Neuronal stem cell (in vitro differentiated cells): ENCODE measurements at regions not wholly inside any gene's neighbourhood (a gene's known extent, or its start where the extent isn't known, plus 50 kb on each side); places are given as distances from the start of the nearest gene placed in this dataset.

Experiments used
- DNase-seq: peaks from one replicate; pipeline ENCODE4 v3.0.0-alpha.2; 2013; ENCODE audit warnings: low spot score
- H2AFZ ChIP-seq: one replicate; pipeline ENCODE4 v1.6.1; 2013; ENCODE audit warnings: mild to moderate bottlenecking, low read length, inconsistent platforms
- H2AK5ac ChIP-seq: 2 replicates; pipeline ENCODE4 v1.6.1; 2013; ENCODE audit warnings: low read depth, mild to moderate bottlenecking, inconsistent platforms, low read length, moderate library complexity, mixed read lengths
- H2BK120ac ChIP-seq: 2 replicates; pipeline ENCODE4 v1.6.1; 2013; ENCODE audit warnings: low read depth, mild to moderate bottlenecking, inconsistent platforms, low read length, moderate library complexity, mixed read lengths
- H2BK12ac ChIP-seq: one replicate; pipeline ENCODE4 v1.6.1; 2013; ENCODE audit warnings: low read length, inconsistent platforms
- H2BK15ac ChIP-seq: 2 replicates; pipeline ENCODE4 v1.6.1; 2013; ENCODE audit warnings: mild to moderate bottlenecking, low read length, inconsistent platforms, mixed read lengths
- H2BK5ac ChIP-seq: one replicate; pipeline ENCODE4 v1.6.1; 2013; ENCODE audit warnings: inconsistent platforms, mild to moderate bottlenecking, low read length, moderate library complexity
- H3K14ac ChIP-seq: one replicate; pipeline ENCODE4 v1.6.1; 2013; ENCODE audit warnings: low read length, inconsistent platforms
- H3K18ac ChIP-seq: 2 replicates; pipeline ENCODE4 v1.6.1; 2013; ENCODE audit warnings: low read length, inconsistent platforms
- H3K23ac ChIP-seq: 2 replicates; pipeline ENCODE4 v1.6.1; 2013; ENCODE audit warnings: low read depth, mild to moderate bottlenecking, mixed read lengths, low read length, inconsistent platforms; ENCODE audit not compliant: poor library complexity
- H3K27ac ChIP-seq: replicated peaks from 3 replicates; pipeline ENCODE4 v1.5.1; 2013; ENCODE audit warnings: low read length, inconsistent platforms
- H3K27me3 ChIP-seq, 3 experiments: 2 replicates each; pipeline ENCODE4 v1.6.1; 2013; ENCODE audit warnings: low read length in 3 of 3, mild to moderate bottlenecking in 2 of 3, inconsistent platforms in 1 of 3, low read depth in 1 of 3, mixed read lengths in 1 of 3, moderate library complexity in 1 of 3; ENCODE audit not compliant: control insufficient read depth in 3 of 3, insufficient read depth in 3 of 3
- H3K36me3 ChIP-seq, 2 donors: replicated peaks in 1 of 2; 2 replicates each; pipeline ENCODE4 v1.6.1; 2013; ENCODE audit warnings: low read length in 2 of 2; ENCODE audit not compliant: control insufficient read depth in 2 of 2, insufficient read depth in 2 of 2
- H3K4ac ChIP-seq: 2 replicates; pipeline ENCODE4 v1.6.1; 2013; ENCODE audit warnings: inconsistent platforms, mild to moderate bottlenecking, low read length, moderate library complexity
- H3K4me1 ChIP-seq, 2 donors: 1 replicate in 1 of 2; 2 replicates in 1 of 2; pipeline ENCODE4 v1.6.1; 2013; ENCODE audit warnings: low read length in 2 of 2, low read depth in 1 of 2; ENCODE audit not compliant: control insufficient read depth in 2 of 2, insufficient read depth in 1 of 2
- H3K4me2 ChIP-seq: one replicate; pipeline ENCODE4 v1.6.1; 2013; ENCODE audit warnings: mild to moderate bottlenecking, low read length, inconsistent platforms; ENCODE audit not compliant: insufficient read depth, poor library complexity, severe bottlenecking
- H3K4me3 ChIP-seq, 2 donors: 2 replicates each; pipeline ENCODE4 v1.5.1; 2013; ENCODE audit warnings: low read length in 2 of 2, mild to moderate bottlenecking in 2 of 2, inconsistent platforms in 1 of 2, moderate library complexity in 1 of 2
- H3K79me1 ChIP-seq: one replicate; pipeline ENCODE4 v1.6.1; 2013; ENCODE audit warnings: low read depth, mild to moderate bottlenecking, inconsistent platforms, low read length, moderate library complexity
- H3K9ac ChIP-seq: one replicate; pipeline ENCODE4 v1.6.1; 2013; ENCODE audit warnings: mild to moderate bottlenecking, low read depth, low read length, inconsistent platforms; ENCODE audit not compliant: poor library complexity
- H3K9me3 ChIP-seq, 2 donors: replicated peaks in 1 of 2; 2 replicates each; pipeline versions ENCODE3 to v1.6.1; 2013; ENCODE audit warnings: low read length in 2 of 2, mild to moderate bottlenecking in 2 of 2, inconsistent platforms in 1 of 2, low read depth in 1 of 2, mixed read lengths in 1 of 2, moderate library complexity in 1 of 2; ENCODE audit not compliant: control insufficient read depth in 2 of 2, insufficient read depth in 1 of 2
- H4K8ac ChIP-seq: one replicate; pipeline ENCODE4 v1.6.1; 2013; ENCODE audit warnings: low read depth, mild to moderate bottlenecking, inconsistent platforms, low read length, moderate library complexity
- H4K91ac ChIP-seq: one replicate; pipeline ENCODE4 v1.6.1; 2013; ENCODE audit warnings: low read length, low read depth, mild to moderate bottlenecking, inconsistent platforms; ENCODE audit not compliant: poor library complexity
- whole genome bisulfite sequencing, 2 donors: extraction: QIAGEN DNeasy Blood & Tissue Kit; methylation state at CpG; one replicate each; pipeline ENCODE4 v1.1.7; 2013; ENCODE audit warnings: missing lambda C conversion rate in 2 of 2, mixed read lengths in 1 of 2; ENCODE audit not compliant: insufficient read length in 2 of 2, insufficient replicate concordance in 1 of 2; ENCODE audit errors: extremely low coverage in 2 of 2; 5-methylcytosine and 5-hydroxymethylcytosine counted together

- Histone ChIP-seq H3K27me3 (no peaks in the 10 kb centered on the region), H3K4ac (no peak overlapping the region), H2BK15ac (no peak overlapping the region), H3K79me1 (no peaks in the 10 kb centered on the region), H3K18ac (no peak overlapping the region), H2BK12ac (no peak overlapping the region), H4K8ac (no peak overlapping the region), H3K4me3 (no peak overlapping the region), H3K4me1 (peaks cover 0 to 1% of the 10 kb centered on the region in 2 donors), H3K9me3 (no peaks in the 10 kb centered on the region), H2BK120ac (no peak overlapping the region), H3K4me2 (no peak overlapping the region), H3K14ac (no peak overlapping the region), H3K23ac (no peak overlapping the region), H2AK5ac (no peak overlapping the region), H3K36me3 (no peaks in the 10 kb centered on the region), H2AFZ (no peak overlapping the region), H2BK5ac (no peak overlapping the region), H4K91ac (no peak overlapping the region), H3K9ac (no peak overlapping the region), H3K27ac (no peak overlapping the region)
- no peak for DNase-seq
- WGBS, 2 donors = no CpG with 5 or more reads among the region's 2 CpGs
Measured at GRCh38 chr9:71549023-71549422, 219.3 kb downstream of the CEMIP2 start.

- H3K27ac ChIP-seq = no peak overlapping the region
- no peak overlapping the region for H4K8ac ChIP-seq
- H3K4me1 ChIP-seq = no peaks in the 10 kb centered on the region
- no peak overlapping the region for H2AFZ ChIP-seq
- H3K4me2 ChIP-seq = no peak overlapping the region
- H2BK15ac ChIP-seq = no peak overlapping the region
- no peak overlapping the region for H3K4ac ChIP-seq
- no peak overlapping the region for H2BK120ac ChIP-seq
- H3K79me1 ChIP-seq = no peaks in the 10 kb centered on the region
- H3K9me3 ChIP-seq = no peaks in the 10 kb centered on the region
- H3K4me3 ChIP-seq = no peak overlapping the region
- no peak overlapping the region for H4K91ac ChIP-seq
- no CpG with 5 or more reads among the region's 4 CpGs for WGBS, 2 donors
- no peak overlapping the region for H2AK5ac ChIP-seq
- H3K18ac ChIP-seq = no peak overlapping the region
- no peak overlapping the region for H3K23ac ChIP-seq
- no peak overlapping the region for H2BK5ac ChIP-seq
- no peaks in the 10 kb centered on the region for H3K27me3 ChIP-seq
- H2BK12ac ChIP-seq = no peak overlapping the region
- no peak overlapping the region for H3K9ac ChIP-seq
- no peak overlapping the region for H3K14ac ChIP-seq
- DNase-seq = no peak
- H3K36me3 ChIP-seq = no peaks in the 10 kb centered on the region
Measured at GRCh38 chr9:71544464-71544863, 223.8 kb downstream of the CEMIP2 start.

- DNase-seq = no peak
- Histone ChIP-seq H3K23ac (no peak overlapping the region), H3K79me1 (no peaks in the 10 kb centered on the region), H3K9ac (no peak overlapping the region), H3K4me1 (no peaks in the 10 kb centered on the region), H3K4me3 (no peak overlapping the region), H2BK15ac (no peak overlapping the region), H2AFZ (no peak overlapping the region), H3K4me2 (no peak overlapping the region), H2BK120ac (no peak overlapping the region), H2AK5ac (no peak overlapping the region), H2BK12ac (no peak overlapping the region), H3K18ac (no peak overlapping the region), H3K27ac (no peak overlapping the region), H4K91ac (no peak overlapping the region), H3K9me3 (no peaks in the 10 kb centered on the region), H3K36me3 (no peaks in the 10 kb centered on the region), H4K8ac (no peak overlapping the region), H3K4ac (no peak overlapping the region), H3K27me3 (no peaks in the 10 kb centered on the region), H3K14ac (no peak overlapping the region), H2BK5ac (no peak overlapping the region)
- no CpG with 5 or more reads among the region's 2 CpGs for WGBS, 2 donors
Measured at GRCh38 chr9:71541436-71541835, 226.9 kb downstream of the CEMIP2 start.

- no CpG with 5 or more reads among the region's 16 CpGs for WGBS, 2 donors
- Histone ChIP-seq H3K79me1 (no peaks in the 10 kb centered on the region), H3K4ac (no peak overlapping the region)
Measured at GRCh38 chr9:71524996-71525580, 243.2 kb downstream of the CEMIP2 start.

More at GRCh38 chr9:71524996-71525580, 243.2 kb downstream of the CEMIP2 start:
- no peak overlapping the region for H2AK5ac ChIP-seq
- no peaks in the 10 kb centered on the region for H3K4me1 ChIP-seq
- H2BK5ac ChIP-seq = no peak overlapping the region
- H2BK15ac ChIP-seq = no peak overlapping the region
- no peak overlapping the region for H4K91ac ChIP-seq
- DNase-seq = no peak
- no peaks in the 10 kb centered on the region for H3K36me3 ChIP-seq
- no peaks in the 10 kb centered on the region for H3K9me3 ChIP-seq
- no peak overlapping the region for H3K4me2 ChIP-seq
- H3K18ac ChIP-seq = no peak overlapping the region
- H2BK120ac ChIP-seq = no peak overlapping the region
- no peak overlapping the region for H3K23ac ChIP-seq
- H4K8ac ChIP-seq = no peak overlapping the region
- no peak overlapping the region for H2AFZ ChIP-seq
- H3K9ac ChIP-seq = no peak overlapping the region
- H3K14ac ChIP-seq = no peak overlapping the region
- H3K27ac ChIP-seq = no peak overlapping the region
- no peak overlapping the region for H3K4me3 ChIP-seq
- H3K27me3 ChIP-seq = no peaks in the 10 kb centered on the region
- H2BK12ac ChIP-seq = no peak overlapping the region
